IPS-15b (cell line): ENCODE measurements at regions not wholly inside any gene's neighbourhood (a gene's known extent, or its start where the extent isn't known, plus 50 kb on each side); places are given as distances from the start of the nearest gene placed in this dataset.

Experiments used
- H3K27me3 ChIP-seq: one replicate; pipeline ENCODE4 v1.6.1; 2013; ENCODE audit warnings: low read length; ENCODE audit not compliant: control insufficient read depth, insufficient read depth
- H3K36me3 ChIP-seq: one replicate; pipeline ENCODE4 v1.6.1; 2013; ENCODE audit warnings: low read length; ENCODE audit not compliant: control insufficient read depth, insufficient read depth
- H3K4me1 ChIP-seq: one replicate; pipeline ENCODE4 v1.6.1; 2013; ENCODE audit warnings: mild to moderate bottlenecking, low read length; ENCODE audit not compliant: control insufficient read depth, insufficient read depth
- H3K4me3 ChIP-seq: one replicate; pipeline ENCODE4 v1.5.1; 2013; ENCODE audit warnings: low read depth, low read length
- H3K9ac ChIP-seq: one replicate; pipeline ENCODE4 v1.6.1; 2013; ENCODE audit warnings: low read depth, mild to moderate bottlenecking, low read length
- H3K9me3 ChIP-seq: one replicate; pipeline ENCODE4 v1.6.1; 2013; ENCODE audit warnings: mild to moderate bottlenecking, low read length; ENCODE audit not compliant: control insufficient read depth, insufficient read depth

DNA sequence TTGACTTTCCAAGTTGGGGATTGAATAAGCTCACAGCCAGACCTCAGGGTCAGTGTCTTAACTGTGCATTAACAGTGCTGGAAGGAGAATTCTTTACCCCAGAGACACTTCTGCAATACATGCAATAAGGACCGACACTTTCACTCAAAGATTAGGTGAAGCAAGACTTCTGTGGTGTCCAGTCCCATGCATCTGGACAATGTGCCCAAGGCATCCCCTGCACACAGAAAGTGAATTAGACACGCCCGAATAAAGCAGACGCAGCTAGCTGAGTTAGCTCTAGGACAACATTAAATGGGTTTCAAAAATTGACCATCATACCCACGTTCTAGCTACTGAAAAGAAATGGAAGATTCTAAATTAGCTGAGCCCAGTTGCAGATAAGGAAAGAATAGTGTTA is 223.9 kb upstream of the NR2F2 start:
- Histone ChIP-seq H3K4me3 (no peak overlapping the region), H3K4me1 (no peaks in the 10 kb centered on the region), H3K9me3 (no peaks in the 10 kb centered on the region), H3K27me3 (no peaks in the 10 kb centered on the region), H3K36me3 (no peaks in the 10 kb centered on the region), H3K9ac (no peak overlapping the region)

DNA sequence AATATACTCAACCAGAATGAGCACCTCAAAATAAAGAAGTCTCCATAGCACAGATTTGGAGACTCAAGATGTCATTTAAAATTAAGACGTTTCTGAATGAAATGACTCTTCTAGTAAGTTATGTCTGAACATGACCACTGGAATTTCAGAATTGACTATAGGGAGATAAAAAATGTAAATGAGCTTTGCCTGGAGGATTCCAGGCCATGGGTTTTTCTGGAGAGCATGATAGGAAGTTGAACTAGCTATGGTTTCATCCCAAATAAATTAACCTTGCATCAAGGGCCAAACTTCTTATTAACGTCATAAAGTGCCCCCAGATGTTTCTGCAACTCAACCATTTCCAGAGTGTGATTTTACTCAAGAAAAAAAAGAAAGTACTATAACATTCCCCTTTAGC is 222.6 kb upstream of the NR2F2 start:
- Histone ChIP-seq H3K4me1 (no peaks in the 10 kb centered on the region), H3K9me3 (no peaks in the 10 kb centered on the region), H3K4me3 (no peak overlapping the region), H3K36me3 (no peaks in the 10 kb centered on the region), H3K27me3 (no peaks in the 10 kb centered on the region), H3K9ac (no peak overlapping the region)

DNA sequence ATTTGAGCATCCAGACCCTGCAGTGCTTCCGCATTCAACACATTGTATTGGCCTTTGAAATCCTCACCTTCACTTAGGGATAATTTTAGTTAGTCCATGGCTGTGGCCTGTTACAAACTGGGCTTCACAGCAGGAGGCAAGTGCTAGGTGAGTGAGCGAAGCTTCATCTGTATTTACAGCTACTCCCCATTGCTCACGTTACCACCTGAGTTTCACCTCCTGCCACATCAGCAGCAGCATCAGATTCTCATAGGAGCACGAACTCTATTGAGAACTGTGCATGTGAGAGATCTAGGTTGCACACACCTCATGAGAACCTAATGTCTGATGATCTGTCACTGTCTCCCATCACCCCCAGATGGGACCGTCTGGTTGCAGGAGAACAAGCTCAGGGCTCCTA is 222.1 kb upstream of the NR2F2 start:
- H3K4me3 ChIP-seq, result no peak overlapping the region
- no peaks in the 10 kb centered on the region for H3K27me3 ChIP-seq
- H3K4me1 ChIP-seq, result no peaks in the 10 kb centered on the region
- H3K36me3 ChIP-seq, result no peaks in the 10 kb centered on the region
- no peak overlapping the region for H3K9ac ChIP-seq
- no peaks in the 10 kb centered on the region for H3K9me3 ChIP-seq

GRCh38 chr15:96109820-96110219 is 220.7 kb upstream of the NR2F2 start:
- no peaks in the 10 kb centered on the region for H3K36me3 ChIP-seq
- H3K9ac ChIP-seq, result no peak overlapping the region
- H3K9me3 ChIP-seq, result no peaks in the 10 kb centered on the region
- H3K27me3 ChIP-seq, result no peaks in the 10 kb centered on the region
- H3K4me3 ChIP-seq, result no peak overlapping the region
- H3K4me1 ChIP-seq, result no peaks in the 10 kb centered on the region

GRCh38 chr15:96112018-96112417 is 218.5 kb upstream of the NR2F2 start:
- Histone ChIP-seq H3K9me3 (no peaks in the 10 kb centered on the region), H3K4me3 (no peak overlapping the region), H3K9ac (no peak overlapping the region), H3K36me3 (no peaks in the 10 kb centered on the region), H3K27me3 (no peaks in the 10 kb centered on the region), H3K4me1 (no peaks in the 10 kb centered on the region)

GRCh38 chr15:96115642-96116041 is 214.9 kb upstream of the NR2F2 start:
- Histone ChIP-seq H3K9ac (no peak overlapping the region), H3K36me3 (no peaks in the 10 kb centered on the region), H3K27me3 (no peaks in the 10 kb centered on the region), H3K4me1 (peaks cover 6% of the 10 kb centered on the region), H3K4me3 (no peak overlapping the region), H3K9me3 (no peaks in the 10 kb centered on the region)

GRCh38 chr15:96117270-96117669 is 213.2 kb upstream of the NR2F2 start:
- Histone ChIP-seq H3K9me3 (no peaks in the 10 kb centered on the region), H3K9ac (no peak overlapping the region), H3K4me3 (no peak overlapping the region), H3K4me1 (peaks cover 6% of the 10 kb centered on the region), H3K27me3 (no peaks in the 10 kb centered on the region), H3K36me3 (no peaks in the 10 kb centered on the region)

DNA sequence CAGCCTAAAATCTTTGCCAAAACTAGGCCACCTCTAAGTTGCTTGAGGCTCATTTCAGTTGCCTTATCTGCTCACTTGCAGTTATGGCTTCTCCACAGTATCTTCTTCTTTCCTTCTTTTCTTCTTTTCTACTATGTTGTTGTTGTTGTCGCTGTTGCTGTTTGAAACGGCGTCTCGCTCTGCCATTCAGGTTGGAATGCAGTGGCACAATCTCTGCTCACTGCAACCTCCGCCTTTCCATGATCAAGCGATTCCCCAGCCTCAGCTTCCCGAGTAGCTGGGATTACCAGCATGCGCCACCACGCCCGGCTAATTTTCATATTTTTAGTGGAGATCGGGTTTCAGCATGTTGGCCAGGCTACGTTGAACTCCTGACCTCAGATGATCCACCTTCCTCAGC is 210.8 kb upstream of the NR2F2 start:
- H3K4me1 ChIP-seq, result peaks cover 6% of the 10 kb centered on the region
- H3K9me3 ChIP-seq, result no peaks in the 10 kb centered on the region
- no peak overlapping the region for H3K4me3 ChIP-seq
- H3K36me3 ChIP-seq, result no peaks in the 10 kb centered on the region
- H3K27me3 ChIP-seq, result no peaks in the 10 kb centered on the region
- H3K9ac ChIP-seq, result no peak overlapping the region

GRCh38 chr15:96121086-96121920 is 209.2 kb upstream of the NR2F2 start:
- H3K9me3 ChIP-seq, result no peaks in the 10 kb centered on the region
- H3K27me3 ChIP-seq, result no peaks in the 10 kb centered on the region

GRCh38 chr15:96122077-96123027 is 208.1 kb upstream of the NR2F2 start:
- Histone ChIP-seq H3K36me3 (no peaks in the 10 kb centered on the region), H3K9me3 (no peaks in the 10 kb centered on the region), H3K4me3 (no peak overlapping the region), H3K4me1 (peaks cover 6% of the 10 kb centered on the region), H3K27me3 (no peaks in the 10 kb centered on the region), H3K9ac (no peak overlapping the region)

More at GRCh38 chr15:96121086-96121920, 209.2 kb upstream of the NR2F2 start:
- Histone ChIP-seq H3K9ac (no peak overlapping the region), H3K4me3 (no peak overlapping the region), H3K36me3 (no peaks in the 10 kb centered on the region), H3K4me1 (peaks cover 6% of the 10 kb centered on the region)

DNA sequence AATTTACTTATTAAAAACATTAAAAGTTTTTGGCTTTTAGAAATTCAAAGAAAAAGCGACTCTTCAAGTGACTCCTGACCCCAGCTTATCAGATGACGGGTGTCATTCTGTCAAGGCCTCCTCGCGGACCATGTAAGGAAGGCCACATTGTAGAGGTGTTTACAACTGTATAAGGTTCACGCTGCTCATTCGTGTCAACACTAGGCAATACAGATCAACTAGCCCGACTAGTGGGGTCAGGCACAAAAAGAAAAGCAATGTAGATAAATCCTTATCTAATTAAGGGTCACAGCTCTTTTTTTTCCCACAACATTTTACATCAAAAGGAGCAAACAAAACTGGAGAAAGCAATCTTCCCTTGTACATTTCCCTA is 207.5 kb upstream of the NR2F2 start:
- Histone ChIP-seq H3K9me3 (no peaks in the 10 kb centered on the region), H3K4me1 (peaks cover 6% of the 10 kb centered on the region), H3K4me3 (no peak overlapping the region), H3K27me3 (no peaks in the 10 kb centered on the region), H3K36me3 (no peaks in the 10 kb centered on the region), H3K9ac (no peak overlapping the region)
